ENCODE measurements at regions not wholly inside any gene's neighbourhood (a gene's known extent, or its start where the extent isn't known, plus 50 kb on each side); places are given as distances from the start of the nearest gene placed in this dataset.

DNA sequence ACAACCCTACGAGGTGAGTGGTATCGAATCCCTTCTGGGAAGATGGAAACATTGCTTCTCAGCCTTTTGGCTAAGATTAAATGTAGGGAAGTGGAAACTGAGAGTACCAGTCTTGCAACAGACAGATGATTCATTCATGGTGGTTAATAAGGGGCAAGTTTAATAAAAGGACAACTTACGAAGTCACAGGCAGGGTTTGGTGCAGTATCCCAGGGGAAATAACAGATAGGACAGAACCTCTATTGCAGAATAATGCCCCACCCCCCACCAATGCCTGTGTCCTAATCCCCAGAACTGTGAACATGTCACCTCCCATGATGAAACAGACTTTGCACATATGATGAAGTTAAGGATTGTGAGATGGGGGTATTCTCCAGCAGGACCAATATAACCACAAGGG is 212.5 kb downstream of the TBX5 start:
- ChIA-PET CTCF (no interaction called here), POLR2A (ENCODE audit: unreplicated experiment) (no interaction called here)
- Histone ChIP-seq H2AFZ (ENCODE audit: low read length) (no peak overlapping the region), H3K4me2 (ENCODE audit: low read length) (no peak overlapping the region), H3F3A (ENCODE audit: low read length, unreplicated experiment) (no peaks in the 10 kb centered on the region), H3K9ac (ENCODE audit: low read length) (no peak overlapping the region), H3K36me3 (ENCODE audit: low read depth, low read length) (no peaks in the 10 kb centered on the region), H3K27ac (ENCODE audit: low read length) (no peak overlapping the region), H3K4me3 (ENCODE audit: low read length) (no peak overlapping the region), H3K4me1 (ENCODE audit: insufficient read depth, low read length) (no peaks in the 10 kb centered on the region), H3K27me3 (ENCODE audit: low read length) (peaks cover 58% of the 10 kb centered on the region), H3K79me2 (ENCODE audit: low read length) (no peaks in the 10 kb centered on the region), H3K9me2 (replicated peaks; ENCODE audit: low read length) (no peaks in the 10 kb centered on the region), H4K20me1 (ENCODE audit: low read length) (no peaks in the 10 kb centered on the region), H3K9me3 (ENCODE audit: low read length) (no peaks in the 10 kb centered on the region)
- no TSS peak for BruUV-seq (replicated peaks)
- ATAC-seq (no peak), DNase-seq (no peak)
- no peak for TF ChIP-seq EZH2 (IDR thresholded peaks at IDR 0.05; ENCODE audit: low read length, unreplicated experiment)
- TF ChIP-seq, protein P1, sequence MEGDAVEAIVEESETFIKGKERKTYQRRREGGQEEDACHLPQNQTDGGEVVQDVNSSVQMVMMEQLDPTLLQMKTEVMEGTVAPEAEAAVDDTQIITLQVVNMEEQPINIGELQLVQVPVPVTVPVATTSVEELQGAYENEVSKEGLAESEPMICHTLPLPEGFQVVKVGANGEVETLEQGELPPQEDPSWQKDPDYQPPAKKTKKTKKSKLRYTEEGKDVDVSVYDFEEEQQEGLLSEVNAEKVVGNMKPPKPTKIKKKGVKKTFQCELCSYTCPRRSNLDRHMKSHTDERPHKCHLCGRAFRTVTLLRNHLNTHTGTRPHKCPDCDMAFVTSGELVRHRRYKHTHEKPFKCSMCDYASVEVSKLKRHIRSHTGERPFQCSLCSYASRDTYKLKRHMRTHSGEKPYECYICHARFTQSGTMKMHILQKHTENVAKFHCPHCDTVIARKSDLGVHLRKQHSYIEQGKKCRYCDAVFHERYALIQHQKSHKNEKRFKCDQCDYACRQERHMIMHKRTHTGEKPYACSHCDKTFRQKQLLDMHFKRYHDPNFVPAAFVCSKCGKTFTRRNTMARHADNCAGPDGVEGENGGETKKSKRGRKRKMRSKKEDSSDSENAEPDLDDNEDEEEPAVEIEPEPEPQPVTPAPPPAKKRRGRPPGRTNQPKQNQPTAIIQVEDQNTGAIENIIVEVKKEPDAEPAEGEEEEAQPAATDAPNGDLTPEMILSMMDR (conservative IDR thresholded peaks at IDR 0.05; ENCODE audit: low read depth, low read length), result no peak
- no peak for TF ChIP-seq EZH2phosphoT487 (IDR thresholded peaks at IDR 0.05; ENCODE audit: borderline replicate concordance, low read length)
- intact Hi-C loops (cut with micrococcal nuclease), result no loop called here

DNA sequence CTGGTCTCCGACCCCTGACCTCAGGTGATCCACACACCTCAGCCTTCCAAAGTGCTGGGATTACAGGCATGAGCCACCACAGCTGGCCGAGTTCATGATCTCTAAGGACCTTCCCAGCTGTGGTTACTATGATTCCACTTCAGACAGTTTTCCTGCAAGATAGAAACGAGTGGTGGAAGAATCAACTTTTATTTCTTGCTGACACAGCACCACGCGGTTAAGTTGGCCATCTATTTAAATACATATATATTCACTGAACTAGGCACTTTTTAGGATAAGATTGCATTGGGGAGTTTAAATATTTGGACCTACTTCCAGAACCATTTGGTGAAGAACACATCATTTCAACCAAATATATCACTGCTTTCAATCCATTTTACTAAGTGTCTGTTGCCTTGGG is 213.4 kb downstream of the TBX5 start:
- DNase-seq, result no peak

DNA sequence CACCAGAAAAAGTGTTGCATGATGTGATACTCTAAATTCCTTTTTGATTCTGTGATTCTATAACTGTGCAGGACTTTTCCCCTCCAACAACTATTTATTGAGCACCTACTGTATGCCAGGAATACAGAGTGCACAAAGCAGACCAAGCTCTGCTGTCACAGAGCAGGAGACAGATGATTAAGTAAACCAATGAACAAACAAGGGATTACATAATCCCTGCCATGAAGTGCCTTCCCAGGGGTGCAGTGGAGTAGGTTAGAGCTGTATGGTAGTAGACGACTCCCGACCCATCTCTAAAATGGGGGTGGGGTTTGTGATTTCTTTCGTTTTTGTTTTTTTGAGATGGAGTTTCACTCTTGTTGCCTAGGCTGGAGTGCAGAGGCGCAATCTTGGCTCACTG is 213.9 kb downstream of the TBX5 start:
- H3K4me2 ChIP-seq (ENCODE audit: low read length), result no peak overlapping the region

More for the DNA sequence above, 213.4 kb downstream of the TBX5 start:
- H3K4me2 ChIP-seq (ENCODE audit: low read length), result no peak overlapping the region
- no peak overlapping the region for H2AFZ ChIP-seq (ENCODE audit: low read length)
- TF ChIP-seq EZH2phosphoT487 (IDR thresholded peaks at IDR 0.05; ENCODE audit: borderline replicate concordance, low read length) (no peak), EZH2 (IDR thresholded peaks at IDR 0.05; ENCODE audit: low read length, unreplicated experiment) (no peak)
- TF ChIP-seq, protein P1 (conservative IDR thresholded peaks at IDR 0.05; ENCODE audit: low read depth, low read length), result no peak
- H3K4me3 ChIP-seq (ENCODE audit: low read length), result no peak overlapping the region
- no peak for ATAC-seq
- H4K20me1 ChIP-seq (ENCODE audit: low read length), result no peaks in the 10 kb centered on the region
- H3K79me2 ChIP-seq (ENCODE audit: low read length), result no peaks in the 10 kb centered on the region
- intact Hi-C loops (cut with micrococcal nuclease), result no loop called here
- no TSS peak for BruUV-seq (replicated peaks)
- no peak overlapping the region for H3K9ac ChIP-seq (ENCODE audit: low read length)
- H3K27ac ChIP-seq (ENCODE audit: low read length), result no peak overlapping the region
- no peaks in the 10 kb centered on the region for H3K4me1 ChIP-seq (ENCODE audit: insufficient read depth, low read length)
- POLR2A ChIA-PET (ENCODE audit: unreplicated experiment), result no interaction called here
- no peaks in the 10 kb centered on the region for H3K36me3 ChIP-seq (ENCODE audit: low read depth, low read length)
- CTCF ChIA-PET, result no interaction called here
- no peaks in the 10 kb centered on the region for H3K9me2 ChIP-seq (replicated peaks; ENCODE audit: low read length)
- H3K9me3 ChIP-seq (ENCODE audit: low read length), result no peaks in the 10 kb centered on the region
- peaks cover 66% of the 10 kb centered on the region for H3K27me3 ChIP-seq (ENCODE audit: low read length)
- H3F3A ChIP-seq (ENCODE audit: low read length, unreplicated experiment), result no peaks in the 10 kb centered on the region

More for the DNA sequence above, 213.9 kb downstream of the TBX5 start:
- ChIA-PET CTCF (no interaction called here), POLR2A (ENCODE audit: unreplicated experiment) (no interaction called here)
- Histone ChIP-seq H3K9ac (ENCODE audit: low read length) (no peak overlapping the region), H4K20me1 (ENCODE audit: low read length) (no peaks in the 10 kb centered on the region), H3K27ac (ENCODE audit: low read length) (no peak overlapping the region), H3K4me3 (ENCODE audit: low read length) (no peak overlapping the region), H3K9me2 (replicated peaks; ENCODE audit: low read length) (no peaks in the 10 kb centered on the region), H3K79me2 (ENCODE audit: low read length) (no peaks in the 10 kb centered on the region), H3K36me3 (ENCODE audit: low read depth, low read length) (no peaks in the 10 kb centered on the region), H2AFZ (ENCODE audit: low read length) (no peak overlapping the region), H3K27me3 (ENCODE audit: low read length) (peaks cover 69% of the 10 kb centered on the region), H3K9me3 (ENCODE audit: low read length) (no peaks in the 10 kb centered on the region), H3K4me1 (ENCODE audit: insufficient read depth, low read length) (no peaks in the 10 kb centered on the region), H3F3A (ENCODE audit: low read length, unreplicated experiment) (no peaks in the 10 kb centered on the region)
- intact Hi-C loops (cut with micrococcal nuclease), result no loop called here
- ATAC-seq (no peak), DNase-seq (no peak)
- no TSS peak for BruUV-seq (replicated peaks)
- TF ChIP-seq EZH2 (IDR thresholded peaks at IDR 0.05; ENCODE audit: low read length, unreplicated experiment) (no peak), EZH2phosphoT487 (IDR thresholded peaks at IDR 0.05; ENCODE audit: borderline replicate concordance, low read length) (no peak)
- TF ChIP-seq, protein P1 (conservative IDR thresholded peaks at IDR 0.05; ENCODE audit: low read depth, low read length), result no peak
